AG10803 (cell line): ENCODE measurements at regions not wholly inside any gene's neighbourhood (a gene's known extent, or its start where the extent isn't known, plus 50 kb on each side); places are given as distances from the start of the nearest gene placed in this dataset.

ENCODE experiments used
- DNase-seq: peaks from one replicate; pipeline ENCODE4 v3.0.0; 2010; ENCODE audit warnings: low read depth
- H3K4me3 ChIP-seq: 2 replicates; pipeline ENCODE4 v1.5.1; 2011; ENCODE audit warnings: mild to moderate bottlenecking, low read length, control low read depth
- TF ChIP-seq, protein P1 (sequence below): conservative IDR thresholded peaks from 2 replicates; pipeline ENCODE4 v1.5.1; 2011; ENCODE audit warnings: mild to moderate bottlenecking, low read length, control low read depth, inconsistent platforms

DNA sequence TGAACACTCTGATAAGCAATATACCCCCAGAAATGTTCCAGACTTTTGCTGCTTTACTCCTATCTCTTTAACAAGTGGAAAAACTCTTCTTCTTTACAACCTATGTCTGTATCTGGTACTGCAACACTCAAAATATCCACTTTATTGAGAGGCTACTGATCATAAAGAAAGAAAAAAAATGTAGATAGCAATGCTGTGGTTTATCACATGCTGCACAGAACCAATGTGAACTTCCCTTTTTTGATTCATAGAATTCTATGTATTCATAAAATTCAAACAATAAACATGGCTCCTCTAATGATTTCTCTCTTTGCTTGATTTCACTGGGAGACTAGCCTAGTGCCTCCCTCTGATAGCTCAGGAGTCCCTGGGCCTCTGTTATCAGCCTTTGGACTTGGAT, 223.5 kb downstream of the ZNF674 start:
- no peak for DNase-seq
- TF ChIP-seq, protein P1, sequence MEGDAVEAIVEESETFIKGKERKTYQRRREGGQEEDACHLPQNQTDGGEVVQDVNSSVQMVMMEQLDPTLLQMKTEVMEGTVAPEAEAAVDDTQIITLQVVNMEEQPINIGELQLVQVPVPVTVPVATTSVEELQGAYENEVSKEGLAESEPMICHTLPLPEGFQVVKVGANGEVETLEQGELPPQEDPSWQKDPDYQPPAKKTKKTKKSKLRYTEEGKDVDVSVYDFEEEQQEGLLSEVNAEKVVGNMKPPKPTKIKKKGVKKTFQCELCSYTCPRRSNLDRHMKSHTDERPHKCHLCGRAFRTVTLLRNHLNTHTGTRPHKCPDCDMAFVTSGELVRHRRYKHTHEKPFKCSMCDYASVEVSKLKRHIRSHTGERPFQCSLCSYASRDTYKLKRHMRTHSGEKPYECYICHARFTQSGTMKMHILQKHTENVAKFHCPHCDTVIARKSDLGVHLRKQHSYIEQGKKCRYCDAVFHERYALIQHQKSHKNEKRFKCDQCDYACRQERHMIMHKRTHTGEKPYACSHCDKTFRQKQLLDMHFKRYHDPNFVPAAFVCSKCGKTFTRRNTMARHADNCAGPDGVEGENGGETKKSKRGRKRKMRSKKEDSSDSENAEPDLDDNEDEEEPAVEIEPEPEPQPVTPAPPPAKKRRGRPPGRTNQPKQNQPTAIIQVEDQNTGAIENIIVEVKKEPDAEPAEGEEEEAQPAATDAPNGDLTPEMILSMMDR = no peak
- no peak overlapping the region for H3K4me3 ChIP-seq

DNA sequence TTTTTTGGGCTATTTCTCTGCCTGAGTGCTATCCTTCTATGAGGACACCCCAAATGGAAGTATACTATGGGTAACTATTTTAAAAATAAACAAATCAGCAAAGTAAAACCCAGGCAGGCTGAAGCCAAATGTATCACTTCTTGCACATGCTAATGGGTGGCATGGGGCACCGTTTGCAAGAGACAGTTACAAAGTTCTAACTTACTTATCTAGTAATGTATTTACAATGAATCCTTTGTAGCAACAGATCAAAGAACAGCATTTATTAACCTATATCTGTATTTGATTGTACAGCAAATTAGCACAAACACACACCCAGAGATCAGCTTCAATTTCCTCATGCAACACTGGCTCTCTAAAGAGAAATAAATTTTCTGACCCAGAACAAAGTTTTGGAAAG, 225.5 kb downstream of the ZNF674 start:
- TF ChIP-seq, protein P1 = no peak
- no peak for DNase-seq
- no peak overlapping the region for H3K4me3 ChIP-seq

DNA sequence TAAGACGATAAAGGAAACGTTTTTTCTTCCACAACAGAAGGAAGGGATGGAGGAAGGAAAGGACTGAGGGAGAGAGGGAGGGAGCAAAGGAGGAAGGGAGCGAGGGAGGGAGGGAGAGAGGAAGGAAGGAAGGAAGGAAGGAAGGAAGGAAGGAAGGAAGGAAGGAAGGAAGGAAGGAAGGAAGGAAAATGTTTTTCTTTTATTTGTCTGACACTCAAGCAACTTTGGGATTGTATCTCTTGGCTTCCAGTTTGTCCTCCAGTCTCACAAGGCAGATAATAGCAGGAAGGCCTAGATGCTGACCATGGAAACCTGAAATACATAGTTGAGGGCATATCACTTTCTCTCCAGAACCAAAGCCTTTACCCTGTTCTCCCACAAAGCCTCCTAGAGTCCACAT, 226.7 kb downstream of the ZNF674 start:
- DNase-seq = no peak
- TF ChIP-seq, protein P1 = no peak
- H3K4me3 ChIP-seq = no peak overlapping the region

- H3K4me3 ChIP-seq = no peak overlapping the region
- TF ChIP-seq, protein P1 = no peak
- no peak for DNase-seq
Observed at GRCh38 chrX:46317163-46317562, 228.1 kb downstream of the ZNF674 start.

GRCh38 chrX:46311581-46312120, 233.6 kb downstream of the ZNF674 start:
- peak; percentile 23 for DNase-seq
- TF ChIP-seq, protein P1 = no peak
- no peak overlapping the region for H3K4me3 ChIP-seq

- peak; percentile 56 for DNase-seq
- TF ChIP-seq, protein P1 = no peak
- H3K4me3 ChIP-seq = no peak overlapping the region
Observed at GRCh38 chrX:46310815-46311497, 234.3 kb downstream of the ZNF674 start.

DNA sequence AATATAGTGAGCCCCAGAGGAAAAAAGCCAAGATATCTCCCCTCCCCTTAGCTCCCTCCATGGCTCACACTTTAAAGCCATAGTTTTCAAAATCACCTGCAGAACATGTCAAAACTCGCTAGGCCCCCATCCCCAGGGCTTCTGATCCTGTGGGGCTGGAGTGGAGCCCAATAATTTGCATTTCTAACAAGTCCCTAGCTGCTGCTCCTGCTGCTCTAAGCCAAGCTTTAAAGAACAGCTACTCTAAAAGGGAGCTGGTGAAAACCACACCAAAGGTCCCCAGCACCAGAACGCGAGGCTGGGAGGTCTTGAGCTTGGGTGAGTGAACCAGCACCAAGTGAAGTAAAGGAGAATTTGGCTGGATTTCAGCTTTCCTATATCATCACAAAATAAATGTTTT, 237.1 kb downstream of the ZNF674 start:
- TF ChIP-seq, protein P1 = no peak
- DNase-seq = no peak
- no peak overlapping the region for H3K4me3 ChIP-seq
